ENCODE measurements at regions not wholly inside any gene's neighbourhood (a gene's known extent, or its start where the extent isn't known, plus 50 kb on each side); places are given as distances from the start of the nearest gene placed in this dataset.

DNA sequence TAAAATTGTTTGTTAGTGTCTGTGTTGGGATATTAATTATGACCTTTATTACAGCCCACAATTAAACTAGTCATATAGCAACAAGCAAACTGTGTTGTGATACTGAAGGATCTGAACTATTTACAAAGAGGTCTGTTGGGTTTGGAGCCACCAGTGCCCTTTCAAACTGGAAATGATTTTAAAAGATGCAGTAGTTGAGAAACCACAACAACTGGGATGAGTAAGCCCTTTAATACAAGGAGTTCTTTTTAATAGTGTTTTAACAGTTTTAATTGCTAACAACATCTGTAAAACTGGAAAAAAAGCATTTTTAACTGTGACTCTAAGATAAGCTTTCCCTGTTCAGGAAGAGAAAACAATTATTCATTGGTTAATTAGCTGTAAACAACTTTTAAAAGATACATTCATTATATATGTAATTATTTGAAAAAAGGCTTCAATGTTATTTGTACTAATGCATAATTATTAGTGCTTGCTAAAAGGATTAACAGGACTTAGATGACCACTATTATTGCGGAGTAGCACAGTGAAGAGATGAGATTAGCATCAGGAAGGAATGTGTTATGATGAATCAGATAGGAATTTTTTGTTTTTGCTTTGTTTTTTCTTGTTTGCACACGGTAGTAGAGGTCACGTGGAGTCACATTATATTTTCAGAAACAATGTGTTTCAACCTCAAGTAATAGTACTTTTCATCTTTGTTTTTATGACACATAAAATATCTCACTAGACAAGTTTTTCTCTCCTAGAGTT is 392.7 kb upstream of the FANCL start:
- no peak for TF ChIP-seq CTCF (IDR thresholded peaks at IDR 0.05)
- TF ChIP-seq POLR2A (IDR thresholded peaks at IDR 0.05), result no peak
- TF ChIP-seq EP300 (IDR thresholded peaks at IDR 0.05), result no peak
